Endothelial cell (in vitro differentiated cells): ENCODE measurements at regions not wholly inside any gene's neighbourhood (a gene's known extent, or its start where the extent isn't known, plus 50 kb on each side); places are given as distances from the start of the nearest gene placed in this dataset.
A peak's percentile ranks its signal among the peaks of the same experiment; 100 is the strongest.

ENCODE experiments used
- DNase-seq: peaks from one replicate; pipeline ENCODE4 v3.0.0; 2021; ENCODE audit warnings: low spot score
- H3K27ac Mint-ChIP-seq: one replicate; pipeline ENCODE4 v1.8.0; 2021; ENCODE audit warnings: mixed read lengths, inconsistent platforms; ENCODE audit not compliant: unreplicated experiment
- H3K27me3 Mint-ChIP-seq: one replicate; pipeline ENCODE4 v1.8.0; 2021; ENCODE audit warnings: mild to moderate bottlenecking, moderate library complexity, mixed read lengths, inconsistent platforms; ENCODE audit not compliant: unreplicated experiment
- H3K36me3 Mint-ChIP-seq: one replicate; pipeline ENCODE4 v1.8.0; 2021; ENCODE audit warnings: mild to moderate bottlenecking, low read depth, mixed read lengths, inconsistent platforms; ENCODE audit not compliant: unreplicated experiment
- H3K4me1 Mint-ChIP-seq: one replicate; pipeline ENCODE4 v1.8.0; 2021; ENCODE audit warnings: mild to moderate bottlenecking, mixed read lengths, inconsistent platforms; ENCODE audit not compliant: unreplicated experiment
- H3K4me3 Mint-ChIP-seq: one replicate; pipeline ENCODE4 v1.8.0; 2021; ENCODE audit warnings: mild to moderate bottlenecking, mixed read lengths, inconsistent platforms; ENCODE audit not compliant: unreplicated experiment
- H3K9me3 Mint-ChIP-seq: one replicate; pipeline ENCODE4 v1.8.0; 2021; ENCODE audit warnings: mixed read lengths, inconsistent platforms; ENCODE audit not compliant: unreplicated experiment
- TF ChIP-seq, protein P1 (sequence below): fragments of 200-600 bp; sonication (generic); IDR thresholded peaks from one replicate; pipeline ENCODE4 v1.5.0; 2021; ENCODE audit warnings: antibody characterized with exemption; ENCODE audit not compliant: unreplicated experiment

DNA sequence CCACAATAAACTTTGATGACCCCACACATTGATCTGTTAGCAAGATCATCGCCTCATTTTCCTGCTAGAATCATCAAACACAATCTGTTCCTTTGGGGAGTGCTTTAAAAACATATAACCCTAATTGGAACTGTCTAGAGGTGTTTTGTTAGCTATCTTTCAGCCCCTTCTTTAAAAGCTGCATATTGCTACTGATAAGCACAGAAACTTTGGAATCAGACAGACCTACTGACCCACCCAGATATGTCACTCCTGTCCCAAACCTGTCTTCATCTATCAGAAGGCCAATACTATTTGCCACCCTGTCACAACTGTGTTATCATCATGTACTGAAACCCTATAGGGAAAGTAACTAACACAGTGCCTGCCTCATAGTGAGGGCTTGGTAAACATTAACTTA, 172.4 kb upstream of the SASH1 start:
- no peaks in the 10 kb centered on the region for H3K36me3 Mint-ChIP-seq
- H3K4me1 Mint-ChIP-seq, result peaks cover 6% of the 10 kb centered on the region
- H3K4me3 Mint-ChIP-seq, result no peak overlapping the region
- H3K27me3 Mint-ChIP-seq, result peaks cover 1% of the 10 kb centered on the region
- H3K27ac Mint-ChIP-seq, result no peak overlapping the region
- DNase-seq, result no peak
- TF ChIP-seq, protein P1, sequence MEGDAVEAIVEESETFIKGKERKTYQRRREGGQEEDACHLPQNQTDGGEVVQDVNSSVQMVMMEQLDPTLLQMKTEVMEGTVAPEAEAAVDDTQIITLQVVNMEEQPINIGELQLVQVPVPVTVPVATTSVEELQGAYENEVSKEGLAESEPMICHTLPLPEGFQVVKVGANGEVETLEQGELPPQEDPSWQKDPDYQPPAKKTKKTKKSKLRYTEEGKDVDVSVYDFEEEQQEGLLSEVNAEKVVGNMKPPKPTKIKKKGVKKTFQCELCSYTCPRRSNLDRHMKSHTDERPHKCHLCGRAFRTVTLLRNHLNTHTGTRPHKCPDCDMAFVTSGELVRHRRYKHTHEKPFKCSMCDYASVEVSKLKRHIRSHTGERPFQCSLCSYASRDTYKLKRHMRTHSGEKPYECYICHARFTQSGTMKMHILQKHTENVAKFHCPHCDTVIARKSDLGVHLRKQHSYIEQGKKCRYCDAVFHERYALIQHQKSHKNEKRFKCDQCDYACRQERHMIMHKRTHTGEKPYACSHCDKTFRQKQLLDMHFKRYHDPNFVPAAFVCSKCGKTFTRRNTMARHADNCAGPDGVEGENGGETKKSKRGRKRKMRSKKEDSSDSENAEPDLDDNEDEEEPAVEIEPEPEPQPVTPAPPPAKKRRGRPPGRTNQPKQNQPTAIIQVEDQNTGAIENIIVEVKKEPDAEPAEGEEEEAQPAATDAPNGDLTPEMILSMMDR, result no peak
- no peaks in the 10 kb centered on the region for H3K9me3 Mint-ChIP-seq

- DNase-seq, result no peak
Observed at GRCh38 chr6:148173548-148173947, 169.1 kb upstream of the SASH1 start.

DNA sequence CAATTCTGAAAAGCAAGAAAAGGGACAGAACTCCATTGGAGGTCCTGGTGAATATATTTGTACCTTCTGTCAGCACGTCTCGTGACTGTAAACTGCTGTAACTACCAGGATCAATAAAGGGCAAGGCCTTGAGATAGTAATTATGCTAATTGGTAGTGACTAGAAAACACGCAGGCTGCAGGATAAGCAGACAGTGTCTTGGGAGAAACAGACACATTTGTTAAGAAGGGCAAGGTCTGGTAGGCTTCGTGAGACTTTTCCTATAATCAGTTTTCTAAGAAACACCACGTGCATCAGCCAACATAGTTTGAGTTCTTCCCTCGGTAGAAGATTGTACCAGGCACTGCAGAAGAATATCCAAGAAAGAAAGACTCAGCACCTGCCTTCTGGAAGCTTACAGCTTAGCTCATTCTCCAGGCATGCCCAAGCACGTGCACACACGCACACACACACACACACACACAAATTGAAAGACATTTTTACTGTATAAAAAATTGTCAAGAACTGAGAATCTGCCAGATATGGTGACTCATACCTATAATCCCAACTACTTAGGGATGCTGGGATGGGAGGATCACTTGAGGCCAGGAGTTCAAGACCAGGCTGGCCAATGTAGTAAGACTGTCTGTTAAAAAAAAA, 167.0 kb upstream of the SASH1 start:
- no peak for DNase-seq
- no peaks in the 10 kb centered on the region for H3K27me3 Mint-ChIP-seq
- H3K4me1 Mint-ChIP-seq, result peaks cover 21% of the 10 kb centered on the region
- H3K4me3 Mint-ChIP-seq, result no peak overlapping the region
- H3K36me3 Mint-ChIP-seq, result no peaks in the 10 kb centered on the region
- TF ChIP-seq, protein P1, result no peak
- no peaks in the 10 kb centered on the region for H3K9me3 Mint-ChIP-seq
- no peak overlapping the region for H3K27ac Mint-ChIP-seq

More at GRCh38 chr6:148173548-148173947, 169.1 kb upstream of the SASH1 start:
- Mint-ChIP-seq H3K4me3 (no peak overlapping the region), H3K36me3 (no peaks in the 10 kb centered on the region), H3K27me3 (no peaks in the 10 kb centered on the region), H3K27ac (no peak overlapping the region), H3K4me1 (peaks cover 17% of the 10 kb centered on the region), H3K9me3 (no peaks in the 10 kb centered on the region)
- TF ChIP-seq, protein P1, result no peak

DNA sequence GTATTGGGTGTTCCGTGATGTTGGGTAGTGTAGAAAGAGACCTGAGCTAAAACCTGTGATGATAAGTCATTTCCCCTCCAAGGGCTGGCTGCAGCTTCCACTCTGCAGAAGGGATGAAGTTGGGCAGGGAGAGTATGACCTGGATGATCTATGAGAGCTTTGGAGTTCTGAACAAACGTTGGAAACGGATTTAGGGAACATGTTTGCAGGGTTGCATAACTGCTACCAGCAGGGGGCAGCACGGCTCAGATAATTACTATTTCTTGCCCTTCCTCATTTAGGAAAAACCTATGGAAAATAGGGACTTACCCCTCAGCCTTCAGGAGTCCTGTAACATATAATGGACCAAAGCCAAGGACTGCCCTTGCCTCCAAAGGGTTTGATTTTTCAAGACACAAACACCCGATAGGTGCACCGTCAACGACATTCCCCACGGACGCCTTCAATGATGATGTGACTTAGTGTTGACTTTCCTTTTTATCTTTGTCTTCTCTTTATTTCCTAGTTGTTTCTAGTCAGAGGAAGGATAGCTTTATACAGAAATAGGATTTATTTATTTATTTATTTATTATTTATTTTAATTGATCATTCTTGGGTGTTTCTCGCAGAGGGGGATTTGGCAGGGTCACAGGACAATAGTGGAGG, 164.9 kb upstream of the SASH1 start:
- TF ChIP-seq, protein P1, result peak; percentile 97
- no peaks in the 10 kb centered on the region for H3K36me3 Mint-ChIP-seq
- peak; percentile 71 for DNase-seq
- no peak overlapping the region for H3K27ac Mint-ChIP-seq
- H3K9me3 Mint-ChIP-seq, result no peaks in the 10 kb centered on the region
- H3K27me3 Mint-ChIP-seq, result no peaks in the 10 kb centered on the region
- H3K4me3 Mint-ChIP-seq, result no peak overlapping the region
- peaks cover 21% of the 10 kb centered on the region for H3K4me1 Mint-ChIP-seq

DNA sequence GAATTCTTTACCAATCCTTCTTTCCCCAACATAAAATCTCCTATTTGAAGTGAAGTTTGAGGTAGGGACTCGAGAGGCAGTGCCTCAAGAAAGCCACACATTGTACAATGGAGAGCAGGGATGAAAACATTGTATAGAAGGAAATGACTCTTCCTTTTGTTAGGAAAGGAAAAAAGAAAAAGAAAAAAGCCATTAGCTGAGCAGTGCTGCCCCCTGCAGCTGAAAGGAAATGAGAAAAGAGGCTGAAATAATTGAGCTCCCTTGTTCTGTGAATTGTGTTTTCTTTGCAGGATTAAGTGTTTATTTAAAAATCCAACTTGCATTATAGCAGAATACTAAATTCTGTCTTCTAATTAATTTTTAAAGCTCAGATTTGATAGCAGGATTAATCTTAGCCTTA, 162.9 kb upstream of the SASH1 start:
- Mint-ChIP-seq H3K4me3 (no peak overlapping the region), H3K36me3 (no peaks in the 10 kb centered on the region), H3K27ac (peak overlapping the region; percentile 48), H3K4me1 (peaks cover 17% of the 10 kb centered on the region), H3K27me3 (no peaks in the 10 kb centered on the region), H3K9me3 (no peaks in the 10 kb centered on the region)
- DNase-seq, result peak; percentile 55
- TF ChIP-seq, protein P1, result peak; percentile 56
